Pancreas (tissue), 10 donors: ENCODE measurements at regions not wholly inside any gene's neighbourhood (a gene's known extent, or its start where the extent isn't known, plus 50 kb on each side); places are given as distances from the start of the nearest gene placed in this dataset.

ENCODE experiments used
- ATAC-seq, 4 donors: fragments of 200-7000 bp; cut with Tn5 transposase; one replicate each; pipeline versions ENCODE4 v1.8.0 to v1.9.1; 2020; ENCODE audit warnings: mild to moderate bottlenecking in 4 of 4, moderate library complexity in 4 of 4
- DNase-seq, 6 donors: peaks; one replicate each; pipeline ENCODE4 v3.0.0-alpha.2; 2020
- FAIRE-seq: peaks from 2 replicates; lab custom pipeline; 2012; peaks lifted over from hg19 to GRCh38; lab: Jason Lieb, UNC
- H3K27ac ChIP-seq, 4 donors: fragments of 200-600 bp; sonication (generic); 1 replicate in 3 of 4; 2 replicates in 1 of 4; pipeline versions ENCODE4 v1.5.0 to v1.8.0; 2020
- H3K27me3 ChIP-seq, 4 donors: fragments of 200-600 bp; one replicate each; pipeline ENCODE4 v1.8.0; 2021
- H3K36me3 ChIP-seq, 3 donors: fragments of 200-600 bp; sonication (generic) in 1 of 3; one replicate each; pipeline versions ENCODE4 v1.5.0 to v1.8.0; 2020 to 2021
- H3K4me1 ChIP-seq, 3 donors: fragments of 200-600 bp; one replicate each; pipeline ENCODE4 v1.8.0; 2021
- H3K4me3 ChIP-seq, 4 donors: fragments of 200-600 bp; sonication (generic) in 2 of 4; one replicate each; pipeline versions ENCODE4 v1.5.0 to v1.8.0; 2020 to 2021
- H3K9me3 ChIP-seq, 4 donors: fragments of 200-600 bp; one replicate each; pipeline ENCODE4 v1.8.0; 2021
- CTCF ChIP-seq, 4 donors: fragments of 200-600 bp; sonication (generic) in 3 of 4; IDR thresholded peaks; one replicate each; pipeline versions ENCODE4 v1.5.0 to v1.8.0; 2021; ENCODE audit warnings: antibody characterized with exemption in 4 of 4
- WGBS, 2 donors: extraction: QIAGEN DNeasy Blood & Tissue Kit; methylation state at CpG; one replicate each; pipeline ENCODE4 v1.1.7; 2013; 5-methylcytosine and 5-hydroxymethylcytosine counted together
- intact Hi-C, 3 donors: fragments of 100-400 bp; cut with DNase I; formaldehyde crosslinking; loops; one replicate each; pipeline versions ENCODE4 v1.11.1 to v1.14.2; 2022
- donor health status: healthy with polysubstance abuse.
- donor health status: DM: no; HTN: no; CAD: no; lungs with moderate emphysema.
- donor health status: DM: no; HTN: no; CAD: no.
- donor health status: control.
- donor health status: control.
- donor health status: Bipolar disorder and iron deficiency.
- donor health status: DM: yes; HTN: yes; CAD: no.
- donor health status: DM: no; HTN: no; CAD: no.
- donor health status: DM: no; HTN: no; CAD: no.
- donor health status: DM: yes; HTN: yes; CAD: no.

GRCh38 chr14:30440961-30441360 lies 118.0 kb upstream of the G2E3 start:
- intact Hi-C loops = no loop called here
- H3K4me1 ChIP-seq = no peaks in the 10 kb centered on the region
- no peak for TF ChIP-seq CTCF (IDR thresholded peaks at IDR 0.05)
- no peaks in the 10 kb centered on the region for H3K27me3 ChIP-seq
- no peaks in the 10 kb centered on the region for H3K9me3 ChIP-seq
- DNase-seq = no peak
- H3K4me3 ChIP-seq = no peak overlapping the region
- no peaks in the 10 kb centered on the region for H3K36me3 ChIP-seq
- no peak overlapping the region for H3K27ac ChIP-seq
- no peak for FAIRE-seq
- 86 to 88% methylated on average over 4 of the region's 4 CpGs for WGBS, 2 donors
- no peak for ATAC-seq

GRCh38 chr14:30443368-30444007 lies 115.5 kb upstream of the G2E3 start:
- Histone ChIP-seq H3K4me1 (no peaks in the 10 kb centered on the region), H3K27me3 (no peaks in the 10 kb centered on the region), H3K36me3 (no peaks in the 10 kb centered on the region), H3K9me3 (no peaks in the 10 kb centered on the region), H3K27ac (no peak overlapping the region), H3K4me3 (no peak overlapping the region)
- peak in 1 of 6 donors; percentile 15 for DNase-seq
- intact Hi-C loops = no loop called here
- no peak for FAIRE-seq
- WGBS, 2 donors = 37 to 42% methylated on average over 7 of the region's 7 CpGs
- ATAC-seq = peak in 3 of 4 donors; percentile 67 to 80 (median 80)
- TF ChIP-seq CTCF (IDR thresholded peaks at IDR 0.05) = peak in 2 of 4 donors; percentile 24 to 46

GRCh38 chr14:30444451-30444850 lies 114.5 kb upstream of the G2E3 start:
- Histone ChIP-seq H3K4me3 (no peak overlapping the region), H3K4me1 (no peaks in the 10 kb centered on the region), H3K36me3 (no peaks in the 10 kb centered on the region), H3K9me3 (no peaks in the 10 kb centered on the region), H3K27ac (no peak overlapping the region), H3K27me3 (no peaks in the 10 kb centered on the region)
- no peak for FAIRE-seq
- no peak for TF ChIP-seq CTCF (IDR thresholded peaks at IDR 0.05)
- 82 to 86% methylated on average over 1 of the region's 1 CpG for WGBS, 2 donors
- ATAC-seq = no peak
- no peak for DNase-seq
- intact Hi-C loops = no loop called here

- TF ChIP-seq CTCF (IDR thresholded peaks at IDR 0.05) = no peak
- no peaks in the 10 kb centered on the region for H3K4me1 ChIP-seq
- intact Hi-C loops = loop anchor here in 1 of 3 donors (5.0 kb wide), 1 partner anchor 68 kb away; no protein-coding TSS in a partner anchor
- no peak for DNase-seq
- H3K27ac ChIP-seq = no peak overlapping the region
- H3K9me3 ChIP-seq = no peaks in the 10 kb centered on the region
- H3K4me3 ChIP-seq = no peak overlapping the region
- H3K36me3 ChIP-seq = no peaks in the 10 kb centered on the region
- H3K27me3 ChIP-seq = no peaks in the 10 kb centered on the region
- 57 to 58% methylated on average over 6 of the region's 6 CpGs for whole genome bisulfite sequencing, 2 donors
- FAIRE-seq = no peak
- ATAC-seq = peak in 3 of 4 donors; percentile 20 to 81 (median 67)
These were observed 113.8 kb upstream of the G2E3 start for GRCh38 chr14:30445011-30445793.
